Lower lobe of right lung (tissue), 2 donors: ENCODE measurements at regions not wholly inside any gene's neighbourhood (a gene's known extent, or its start where the extent isn't known, plus 50 kb on each side); places are given as distances from the start of the nearest gene placed in this dataset.
"Not testable (repeated sequence)": the region's sequence is repeated elsewhere in the genome, so short reads cannot be mapped to it uniquely, and the experiment has no call there.

Experiments used
- ATAC-seq, 2 donors: fragments of 200-7000 bp; cut with Tn5 transposase; one replicate each; pipeline ENCODE4 v1.9.1; 2020 to 2022; ENCODE audit warnings: mild to moderate bottlenecking in 2 of 2, moderate library complexity in 2 of 2
- DNase-seq: peaks from one replicate; pipeline ENCODE4 v3.0.0-alpha.2; 2020
- H3K27ac ChIP-seq: fragments of 200-600 bp; one replicate; pipeline ENCODE4 v1.8.0; 2022
- H3K27me3 ChIP-seq: fragments of 200-600 bp; one replicate; pipeline ENCODE4 v1.8.0; 2022; ENCODE audit warnings: low read depth
- H3K36me3 ChIP-seq: fragments of 200-600 bp; one replicate; pipeline ENCODE4 v1.8.0; 2022; ENCODE audit warnings: mild to moderate bottlenecking
- H3K4me1 ChIP-seq: fragments of 200-600 bp; one replicate; pipeline ENCODE4 v1.8.0; 2022
- H3K4me3 ChIP-seq: fragments of 200-600 bp; one replicate; pipeline ENCODE4 v1.8.0; 2022; ENCODE audit warnings: mild to moderate bottlenecking
- H3K9me3 ChIP-seq: fragments of 200-600 bp; one replicate; pipeline ENCODE4 v1.8.0; 2022
- CTCF ChIP-seq: fragments of 200-600 bp; IDR thresholded peaks from one replicate; pipeline ENCODE4 v1.8.0; 2022; ENCODE audit warnings: antibody characterized with exemption, mild to moderate bottlenecking
- intact Hi-C: fragments of 100-400 bp; cut with DNase I; formaldehyde crosslinking; loops from one replicate; pipeline ENCODE4 v1.11.0; 2022
- donor health status: DM: no; HTN: yes; CAD: no; lungs with severe emphysema.

- Histone ChIP-seq H3K27me3 (no peaks in the 10 kb centered on the region), H3K9me3 (no peaks in the 10 kb centered on the region), H3K4me1 (no peaks in the 10 kb centered on the region), H3K36me3 (no peaks in the 10 kb centered on the region), H3K4me3 (no peak overlapping the region), H3K27ac (no peak overlapping the region)
- intact Hi-C loops, result no loop called here
- ATAC-seq (no peak), DNase-seq (no peak)
- no peak for TF ChIP-seq CTCF
Measured at GRCh38 chr4:66465111-66465510, 794.8 kb upstream of the EPHA5 start.

- intact Hi-C loops, DNase-seq, ATAC-seq, H3K4me3 ChIP-seq, H3K4me1 ChIP-seq, H3K9me3 ChIP-seq, H3K27me3 ChIP-seq, H3K27ac ChIP-seq, H3K36me3 ChIP-seq: not testable (repeated sequence)
Measured at GRCh38 chr4:66462890-66463289, 792.6 kb upstream of the EPHA5 start.

- Histone ChIP-seq H3K36me3 (no peaks in the 10 kb centered on the region), H3K27ac (no peak overlapping the region), H3K4me3 (no peak overlapping the region), H3K4me1 (no peaks in the 10 kb centered on the region), H3K9me3 (no peaks in the 10 kb centered on the region), H3K27me3 (no peaks in the 10 kb centered on the region)
- ATAC-seq, result no peak
- no peak for TF ChIP-seq CTCF
- intact Hi-C loops, result no loop called here
- DNase-seq, result no peak
Measured at GRCh38 chr4:66451741-66452140, 781.5 kb upstream of the EPHA5 start.

GRCh38 chr4:66443008-66443407 is 772.7 kb upstream of the EPHA5 start:
- no peaks in the 10 kb centered on the region for H3K27me3 ChIP-seq
- no peak for ATAC-seq

GRCh38 chr4:66439508-66439907 is 769.2 kb upstream of the EPHA5 start:
- no peaks in the 10 kb centered on the region for H3K27me3 ChIP-seq
- no peaks in the 10 kb centered on the region for H3K36me3 ChIP-seq
- no peak for DNase-seq
- no peak for ATAC-seq
- no peaks in the 10 kb centered on the region for H3K9me3 ChIP-seq
- H3K4me3 ChIP-seq, result no peak overlapping the region
- no peak overlapping the region for H3K27ac ChIP-seq
- no peaks in the 10 kb centered on the region for H3K4me1 ChIP-seq
- no peak for TF ChIP-seq CTCF
- intact Hi-C loops, result no loop called here

More at GRCh38 chr4:66443008-66443407, 772.7 kb upstream of the EPHA5 start:
- TF ChIP-seq CTCF, result no peak
- Histone ChIP-seq H3K4me1 (no peaks in the 10 kb centered on the region), H3K4me3 (no peak overlapping the region), H3K9me3 (no peaks in the 10 kb centered on the region), H3K36me3 (no peaks in the 10 kb centered on the region), H3K27ac (no peak overlapping the region)
- intact Hi-C loops, result no loop called here
- no peak for DNase-seq

- TF ChIP-seq CTCF, result no peak
- no peak overlapping the region for H3K27ac ChIP-seq
- ATAC-seq, result no peak
- intact Hi-C loops, result no loop called here
- no peak overlapping the region for H3K4me3 ChIP-seq
- no peak for DNase-seq
- no peaks in the 10 kb centered on the region for H3K9me3 ChIP-seq
- no peaks in the 10 kb centered on the region for H3K36me3 ChIP-seq
- no peaks in the 10 kb centered on the region for H3K27me3 ChIP-seq
- no peaks in the 10 kb centered on the region for H3K4me1 ChIP-seq
Measured at GRCh38 chr4:66433706-66434105, 763.4 kb upstream of the EPHA5 start.
